Mucosa of rectum (tissue), 2 donors: ENCODE measurements at regions not wholly inside any gene's neighbourhood (a gene's known extent, or its start where the extent isn't known, plus 50 kb on each side); places are given as distances from the start of the nearest gene placed in this dataset.
"Not testable (repeated sequence)": the region's sequence is repeated elsewhere in the genome, so short reads cannot be mapped to it uniquely, and the experiment has no call there.

Experiments
- H3K27ac ChIP-seq, 2 donors: one replicate each; pipeline ENCODE4 v1.7.0; 2013; ENCODE audit warnings: inconsistent platforms in 2 of 2, low read depth in 2 of 2, low read length in 2 of 2
- H3K27me3 ChIP-seq, 2 donors: one replicate each; pipeline ENCODE4 v1.7.0; 2013; ENCODE audit warnings: low read length in 2 of 2; ENCODE audit not compliant: control insufficient read depth in 2 of 2, insufficient read depth in 2 of 2
- H3K36me3 ChIP-seq, 2 donors: one replicate each; pipeline ENCODE4 v1.7.0; 2013; ENCODE audit warnings: low read length in 2 of 2; ENCODE audit not compliant: control insufficient read depth in 2 of 2, insufficient read depth in 2 of 2
- H3K4me1 ChIP-seq, 2 donors: one replicate each; pipeline ENCODE4 v1.7.0; 2013; ENCODE audit warnings: low read length in 2 of 2, mild to moderate bottlenecking in 1 of 2; ENCODE audit not compliant: control insufficient read depth in 2 of 2, insufficient read depth in 2 of 2
- H3K4me3 ChIP-seq, 2 donors: one replicate each; pipeline ENCODE4 v1.7.0; 2013; ENCODE audit warnings: low read length in 2 of 2
- H3K9ac ChIP-seq, 2 donors: one replicate each; pipeline ENCODE4 v1.7.0; 2013; ENCODE audit warnings: low read length in 2 of 2, low read depth in 1 of 2, mild to moderate bottlenecking in 1 of 2
- H3K9me3 ChIP-seq, 2 donors: one replicate each; pipeline ENCODE4 v1.7.0; 2013; ENCODE audit warnings: low read length in 2 of 2; ENCODE audit not compliant: control insufficient read depth in 2 of 2
- donor health status: healthy.
- donor health status: Normal muscosa, but diverticular disease.

- H3K4me3 ChIP-seq, H3K9me3 ChIP-seq, H3K27ac ChIP-seq, H3K36me3 ChIP-seq, H3K9ac ChIP-seq, H3K4me1 ChIP-seq, H3K27me3 ChIP-seq: not testable (repeated sequence)
Observed at GRCh38 chr16:29271721-29272675, 134.5 kb downstream of the NPIPB11 start.

- not testable (repeated sequence) for H3K9ac ChIP-seq
Observed at GRCh38 chr16:29270923-29271322, 135.6 kb downstream of the NPIPB11 start.

DNA sequence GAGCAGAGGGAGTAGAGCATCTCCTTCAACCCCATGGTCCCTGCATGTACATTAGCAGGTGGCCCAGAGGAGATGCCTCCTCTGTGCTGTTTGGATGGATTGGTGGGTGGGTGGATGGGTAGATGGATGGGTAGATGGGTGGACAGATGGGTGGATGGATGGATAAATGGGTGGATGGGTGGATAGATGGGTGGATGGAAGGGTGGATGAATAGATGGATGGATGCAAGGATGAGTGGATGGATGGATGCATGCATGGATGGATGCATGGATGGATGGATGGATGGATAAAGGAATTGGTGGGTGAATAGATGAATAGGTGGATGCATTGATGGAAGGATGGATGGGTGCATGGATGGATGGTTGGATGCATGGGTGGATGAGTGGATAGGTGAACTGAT, 136.5 kb downstream of the NPIPB11 start:
- not testable (repeated sequence) for H3K27me3 ChIP-seq, H3K9ac ChIP-seq, H3K36me3 ChIP-seq, H3K9me3 ChIP-seq, H3K4me3 ChIP-seq, H3K27ac ChIP-seq, H3K4me1 ChIP-seq

More at GRCh38 chr16:29270923-29271322, 135.6 kb downstream of the NPIPB11 start:
- not testable (repeated sequence) for H3K27ac ChIP-seq, H3K4me1 ChIP-seq, H3K9me3 ChIP-seq, H3K27me3 ChIP-seq, H3K36me3 ChIP-seq, H3K4me3 ChIP-seq

DNA sequence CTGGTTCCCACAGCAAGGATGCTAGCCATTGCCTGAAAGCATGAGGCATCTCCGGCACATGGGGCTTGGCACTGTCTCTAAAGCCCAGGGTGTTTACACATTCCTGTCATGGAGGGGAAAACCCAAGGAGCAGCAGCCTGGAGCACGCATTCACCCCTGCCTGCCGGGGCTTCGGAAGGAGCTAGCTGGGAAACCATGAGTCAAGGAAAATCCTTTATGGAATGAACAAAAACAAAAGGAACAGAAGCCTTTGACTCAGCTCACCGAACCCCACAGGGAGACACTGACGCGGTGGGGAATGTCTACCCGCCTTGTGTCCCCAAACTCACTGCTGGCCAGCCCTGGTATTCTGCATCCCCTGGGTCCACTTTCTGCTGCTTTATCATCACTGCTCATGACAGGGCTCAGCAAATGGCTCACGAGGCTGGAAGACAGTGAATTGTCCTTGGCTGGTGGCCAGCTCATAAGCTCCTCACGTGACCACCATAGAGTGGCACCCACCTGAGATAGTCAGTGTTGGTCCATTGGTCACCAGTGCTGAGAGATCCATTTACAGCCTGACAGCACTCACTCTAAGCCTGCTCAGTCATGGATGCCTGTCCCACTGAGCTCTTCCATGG, 137.2 kb downstream of the NPIPB11 start:
- H3K4me3 ChIP-seq, H3K27me3 ChIP-seq, H3K9ac ChIP-seq, H3K9me3 ChIP-seq, H3K36me3 ChIP-seq, H3K4me1 ChIP-seq, H3K27ac ChIP-seq: not testable (repeated sequence)

DNA sequence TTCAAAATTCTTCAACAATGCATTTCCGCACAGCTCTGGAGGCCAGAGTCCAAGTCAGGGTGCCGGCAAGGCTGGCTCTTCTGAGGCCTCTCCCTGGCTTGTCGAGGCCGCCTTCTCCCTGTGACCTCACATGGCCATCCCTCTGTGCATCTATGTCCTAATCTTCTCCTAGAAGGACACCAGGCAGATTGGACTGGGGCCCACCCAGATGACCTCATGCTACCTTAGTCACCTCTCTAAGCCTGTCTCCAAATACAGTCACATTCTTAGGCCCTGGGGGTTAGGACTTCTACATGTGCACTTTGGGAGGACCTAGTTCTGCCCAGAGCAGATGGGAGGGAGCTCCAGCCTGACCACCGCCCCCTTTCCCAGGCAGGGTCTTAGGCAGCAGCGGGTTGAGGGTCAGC, 137.7 kb downstream of the NPIPB11 start:
- not testable (repeated sequence) for H3K9ac ChIP-seq, H3K4me3 ChIP-seq, H3K27me3 ChIP-seq, H3K4me1 ChIP-seq, H3K36me3 ChIP-seq, H3K27ac ChIP-seq, H3K9me3 ChIP-seq

DNA sequence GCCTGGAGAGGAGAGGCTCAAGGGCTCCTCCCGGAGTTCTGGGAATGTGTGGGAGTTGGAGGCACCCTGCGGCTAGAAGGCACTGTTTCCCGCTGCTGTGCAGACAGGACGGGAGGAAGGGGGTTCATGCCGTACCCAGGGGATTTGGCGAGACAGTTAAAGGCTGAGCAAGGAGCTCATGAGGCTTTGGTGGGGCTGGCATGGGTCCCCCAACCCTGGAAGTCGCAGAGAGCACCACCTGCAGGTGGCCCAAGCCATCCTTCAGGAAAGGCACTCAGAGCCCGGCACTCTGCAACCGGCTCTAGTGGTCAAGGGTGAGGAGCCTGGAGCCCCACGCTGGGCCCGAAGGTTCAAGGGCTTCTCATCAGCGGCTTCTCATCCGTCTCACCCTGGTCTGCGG, 138.2 kb downstream of the NPIPB11 start:
- H3K36me3 ChIP-seq, H3K27me3 ChIP-seq, H3K4me3 ChIP-seq, H3K9me3 ChIP-seq, H3K9ac ChIP-seq, H3K4me1 ChIP-seq, H3K27ac ChIP-seq: not testable (repeated sequence)

DNA sequence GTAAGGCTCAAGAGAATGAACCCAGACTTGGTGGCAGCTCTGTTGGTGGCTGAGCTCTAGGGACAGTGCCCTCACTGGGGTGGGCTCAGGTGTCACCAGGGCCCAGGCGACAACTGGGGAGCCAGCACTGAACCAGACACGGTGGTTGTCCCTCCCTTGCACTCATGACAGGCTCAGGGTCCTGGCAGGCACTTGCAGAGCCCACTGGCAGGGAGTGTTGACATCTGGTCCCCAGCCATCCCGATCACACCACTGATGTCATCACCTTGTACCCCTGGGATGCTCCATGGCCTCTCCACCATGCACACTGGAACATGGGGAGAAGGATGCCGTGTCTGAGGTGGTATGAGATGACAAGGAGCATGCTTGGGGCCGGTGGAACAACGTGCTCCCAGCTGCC, 138.6 kb downstream of the NPIPB11 start:
- H3K36me3 ChIP-seq, H3K27me3 ChIP-seq, H3K27ac ChIP-seq, H3K9ac ChIP-seq, H3K4me3 ChIP-seq, H3K4me1 ChIP-seq, H3K9me3 ChIP-seq: not testable (repeated sequence)

GRCh38 chr16:29267055-29267619, 139.4 kb downstream of the NPIPB11 start:
- H3K27ac ChIP-seq, H3K4me1 ChIP-seq, H3K36me3 ChIP-seq, H3K9ac ChIP-seq, H3K27me3 ChIP-seq, H3K4me3 ChIP-seq, H3K9me3 ChIP-seq: not testable (repeated sequence)

DNA sequence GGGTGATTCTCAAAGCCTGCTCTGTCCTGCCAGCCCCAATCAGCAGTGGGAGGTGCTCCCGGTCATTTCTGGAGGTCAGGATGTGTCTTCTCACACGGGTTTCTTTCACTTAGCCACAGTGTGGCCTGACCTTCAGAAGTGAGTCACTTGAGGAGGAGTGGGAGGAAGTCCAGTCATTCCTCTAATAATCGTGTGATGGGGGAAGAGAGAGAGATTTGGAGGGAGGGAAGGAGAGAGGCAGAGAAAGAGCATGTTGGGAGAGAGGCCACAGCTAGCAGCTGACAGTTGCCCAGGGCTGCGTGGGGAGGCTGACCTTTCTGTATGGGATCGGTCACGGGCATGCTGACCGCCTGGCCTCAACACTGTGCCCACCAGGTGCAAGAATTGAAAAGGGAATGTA, 139.9 kb downstream of the NPIPB11 start:
- not testable (repeated sequence) for H3K27me3 ChIP-seq, H3K4me1 ChIP-seq, H3K27ac ChIP-seq, H3K4me3 ChIP-seq, H3K36me3 ChIP-seq, H3K9me3 ChIP-seq, H3K9ac ChIP-seq

GRCh38 chr16:29265255-29265853, 141.2 kb downstream of the NPIPB11 start:
- H3K9me3 ChIP-seq, H3K27me3 ChIP-seq, H3K36me3 ChIP-seq, H3K4me1 ChIP-seq, H3K4me3 ChIP-seq, H3K9ac ChIP-seq, H3K27ac ChIP-seq: not testable (repeated sequence)
